HG03442 (cell line): ENCODE measurements at regions not wholly inside any gene's neighbourhood (a gene's known extent, or its start where the extent isn't known, plus 50 kb on each side); places are given as distances from the start of the nearest gene placed in this dataset.
"Not testable (repeated sequence)": the region's sequence is repeated elsewhere in the genome, so short reads cannot be mapped to it uniquely, and the experiment has no call there.

Source experiments
- ATAC-seq: cut with Tn5 transposase; IDR thresholded peaks from one replicate; pipeline ENCODE4 v1.9.1; 2021; ENCODE audit warnings: mild to moderate bottlenecking, moderate library complexity; ENCODE audit not compliant: unreplicated experiment

- ATAC-seq, result not testable (repeated sequence)
Observed at GRCh38 chr5:25238720-25239119, 593.9 kb upstream of the CDH10 start.

- no peak for ATAC-seq
Observed at GRCh38 chr5:25224316-25224982, 579.7 kb upstream of the CDH10 start.

- not testable (repeated sequence) for ATAC-seq
Observed at GRCh38 chr5:25199902-25200301, 555.1 kb upstream of the CDH10 start.

- no peak for ATAC-seq
Observed at GRCh38 chr5:25190521-25191000, 545.8 kb upstream of the CDH10 start.

GRCh38 chr5:25181249-25181648, 536.5 kb upstream of the CDH10 start:
- no peak for ATAC-seq

GRCh38 chr5:25162616-25163015, 517.8 kb upstream of the CDH10 start:
- ATAC-seq, result not testable (repeated sequence)

GRCh38 chr5:25160891-25161290, 516.1 kb upstream of the CDH10 start:
- no peak for ATAC-seq

- no peak for ATAC-seq
Observed at GRCh38 chr5:25150819-25151218, 506.0 kb upstream of the CDH10 start.

- no peak for ATAC-seq
Observed at GRCh38 chr5:25128606-25129005, 483.8 kb upstream of the CDH10 start.

GRCh38 chr5:25119650-25120049, 474.9 kb upstream of the CDH10 start:
- ATAC-seq, result no peak

GRCh38 chr5:25107853-25108252, 463.1 kb upstream of the CDH10 start:
- ATAC-seq, result no peak

GRCh38 chr5:25099538-25099937, 454.8 kb upstream of the CDH10 start:
- ATAC-seq, result no peak

GRCh38 chr5:25095261-25095660, 450.5 kb upstream of the CDH10 start:
- ATAC-seq, result no peak

- no peak for ATAC-seq
Observed at GRCh38 chr5:25094219-25094618, 449.4 kb upstream of the CDH10 start.

- no peak for ATAC-seq
Observed at GRCh38 chr5:25091921-25092320, 447.1 kb upstream of the CDH10 start.

GRCh38 chr5:25090854-25091253, 446.1 kb upstream of the CDH10 start:
- ATAC-seq, result no peak

GRCh38 chr5:25090275-25090674, 445.5 kb upstream of the CDH10 start:
- no peak for ATAC-seq

- ATAC-seq, result not testable (repeated sequence)
Observed at GRCh38 chr5:25088689-25089088, 443.9 kb upstream of the CDH10 start.

GRCh38 chr5:25083261-25083660, 438.5 kb upstream of the CDH10 start:
- ATAC-seq, result not testable (repeated sequence)

GRCh38 chr5:25066239-25066638, 421.5 kb upstream of the CDH10 start:
- no peak for ATAC-seq

GRCh38 chr5:25064306-25064705, 419.5 kb upstream of the CDH10 start:
- ATAC-seq, result no peak

- no peak for ATAC-seq
Observed at GRCh38 chr5:25060575-25060974, 415.8 kb upstream of the CDH10 start.

GRCh38 chr5:25056836-25057235, 412.1 kb upstream of the CDH10 start:
- ATAC-seq, result no peak
